BLaER1 (cell line): ENCODE measurements at regions not wholly inside any gene's neighbourhood (a gene's known extent, or its start where the extent isn't known, plus 50 kb on each side); places are given as distances from the start of the nearest gene placed in this dataset.

Source experiments
- H3K27ac ChIP-seq: shearing (Covaris generic); formaldehyde crosslinking; 2 replicates; pipeline ENCODE4 v1.8.1; 2022
- H3K27me3 ChIP-seq: shearing (Covaris generic); formaldehyde crosslinking; 2 replicates; pipeline ENCODE4 v1.8.1; 2022
- H3K36me3 ChIP-seq: shearing (Covaris generic); formaldehyde crosslinking; 2 replicates; pipeline ENCODE4 v1.8.1; 2022
- H3K4me1 ChIP-seq: shearing (Covaris generic); formaldehyde crosslinking; 2 replicates; pipeline ENCODE4 v1.8.1; 2022
- H3K4me2 ChIP-seq: shearing (Covaris generic); formaldehyde crosslinking; 2 replicates; pipeline ENCODE4 v1.8.1; 2022
- H3K4me3 ChIP-seq: shearing (Covaris generic); formaldehyde crosslinking; 2 replicates; pipeline ENCODE4 v1.8.1; 2022
- H3K9ac ChIP-seq: shearing (Covaris generic); formaldehyde crosslinking; 2 replicates; pipeline ENCODE4 v1.8.1; 2022
- H3K9me3 ChIP-seq: shearing (Covaris generic); formaldehyde crosslinking; 2 replicates; pipeline ENCODE4 v1.8.1; 2022
- H4K20me1 ChIP-seq: shearing (Covaris generic); formaldehyde crosslinking; 2 replicates; pipeline ENCODE4 v1.8.1; 2022
- Cebpa-rat ChIP-seq: shearing (Covaris generic); IDR thresholded peaks from 2 replicates; pipeline ENCODE4 v1.8.1; 2022

DNA sequence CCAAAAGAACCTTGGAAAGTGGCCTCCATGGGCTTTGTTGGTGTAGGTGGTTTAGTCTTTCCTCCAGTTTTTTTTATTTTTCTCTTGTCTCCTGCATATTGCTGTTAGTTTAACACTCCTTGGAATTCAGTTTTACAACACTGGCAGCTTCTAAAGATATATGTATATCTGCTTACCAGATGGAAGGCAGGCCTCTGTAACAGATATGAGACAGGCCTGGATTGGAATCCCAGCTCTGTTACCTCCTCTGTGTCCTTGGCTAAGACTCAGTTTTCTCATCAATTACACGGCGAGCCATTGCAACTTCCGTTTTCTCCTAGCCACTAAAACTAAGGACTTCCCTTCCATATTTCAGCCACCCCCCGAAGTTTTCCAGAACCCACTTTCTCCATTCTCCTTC lies 133.4 kb upstream of the SMAD1 start:
- Histone ChIP-seq H3K27ac (no peak overlapping the region), H3K9me3 (peaks cover 14% of the 10 kb centered on the region), H3K27me3 (no peaks in the 10 kb centered on the region), H4K20me1 (no peaks in the 10 kb centered on the region), H3K4me2 (no peak overlapping the region), H3K36me3 (no peaks in the 10 kb centered on the region), H3K9ac (no peak overlapping the region), H3K4me3 (no peak overlapping the region), H3K4me1 (no peaks in the 10 kb centered on the region)
- no peak for TF ChIP-seq Cebpa-rat

DNA sequence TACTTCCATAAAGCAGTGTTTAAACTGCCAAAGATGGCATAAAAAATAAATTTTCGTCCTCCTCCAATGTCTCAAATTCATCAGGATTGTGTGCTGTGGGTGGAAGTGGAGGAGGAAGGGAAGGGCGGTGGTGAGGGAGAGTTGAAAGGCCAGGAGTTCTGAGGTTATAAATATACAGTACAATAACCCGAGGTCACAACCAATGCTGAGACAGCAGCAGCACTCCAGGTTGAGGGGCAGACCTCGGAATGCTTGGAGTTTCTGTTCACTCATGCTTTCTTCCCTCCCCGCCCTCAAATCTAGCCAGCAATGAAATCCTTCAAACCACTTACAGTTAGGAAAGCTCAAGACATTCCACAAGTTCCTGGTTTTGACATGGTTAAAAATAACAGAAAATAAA lies 134.0 kb upstream of the SMAD1 start:
- H4K20me1 ChIP-seq, result no peaks in the 10 kb centered on the region
- no peak overlapping the region for H3K4me3 ChIP-seq
- no peaks in the 10 kb centered on the region for H3K4me1 ChIP-seq
- no peaks in the 10 kb centered on the region for H3K36me3 ChIP-seq
- H3K9ac ChIP-seq, result no peak overlapping the region
- TF ChIP-seq Cebpa-rat, result no peak
- no peak overlapping the region for H3K27ac ChIP-seq
- H3K4me2 ChIP-seq, result no peak overlapping the region
- H3K27me3 ChIP-seq, result no peaks in the 10 kb centered on the region
- H3K9me3 ChIP-seq, result peaks cover 14% of the 10 kb centered on the region

GRCh38 chr4:145346081-145346480 lies 135.6 kb upstream of the SMAD1 start:
- TF ChIP-seq Cebpa-rat, result no peak
- Histone ChIP-seq H3K4me2 (no peak overlapping the region), H4K20me1 (no peaks in the 10 kb centered on the region)

DNA sequence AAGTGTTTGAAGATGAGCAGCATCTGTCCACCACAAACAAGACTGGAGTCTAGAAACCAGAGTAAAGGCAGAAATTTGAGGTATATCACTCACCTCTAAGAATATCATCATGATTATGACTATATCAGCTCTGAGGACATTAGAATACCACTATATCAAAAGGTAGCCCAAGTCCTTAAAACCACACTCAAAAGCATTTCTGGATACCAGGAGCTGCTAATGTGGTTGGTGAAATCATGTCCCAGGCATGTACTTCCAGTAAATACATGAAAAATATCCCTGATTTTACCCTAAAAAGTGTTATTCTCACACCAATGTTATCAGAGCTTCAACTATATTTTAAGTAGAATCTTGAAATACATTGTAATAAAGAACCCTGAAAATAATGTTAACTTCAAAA lies 136.3 kb upstream of the SMAD1 start:
- TF ChIP-seq Cebpa-rat, result no peak

More at GRCh38 chr4:145346081-145346480, 135.6 kb upstream of the SMAD1 start:
- Histone ChIP-seq H3K36me3 (no peaks in the 10 kb centered on the region), H3K9me3 (peaks cover 14% of the 10 kb centered on the region), H3K27me3 (no peaks in the 10 kb centered on the region), H3K4me1 (no peaks in the 10 kb centered on the region), H3K27ac (no peak overlapping the region), H3K9ac (no peak overlapping the region), H3K4me3 (no peak overlapping the region)

DNA sequence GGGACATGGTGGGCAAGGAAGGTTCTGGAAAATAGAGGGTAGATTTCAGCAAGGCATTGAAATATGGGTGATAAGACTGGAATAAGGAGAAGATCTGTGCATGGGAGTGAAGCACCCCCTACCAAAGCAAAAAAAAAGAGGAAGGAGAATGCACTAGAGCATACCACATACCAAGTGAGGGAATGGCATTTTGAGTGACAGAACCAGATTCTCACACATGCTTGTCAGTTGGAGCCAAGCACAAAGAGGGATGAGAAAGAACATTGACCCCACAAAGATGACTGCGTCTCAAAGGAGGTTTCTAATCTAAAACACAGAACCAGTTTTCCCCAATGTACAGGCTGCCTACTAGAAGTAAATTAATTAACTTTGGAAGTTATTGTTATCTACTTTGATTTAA lies 140.3 kb upstream of the SMAD1 start:
- no peak for TF ChIP-seq Cebpa-rat
- H4K20me1 ChIP-seq, result no peaks in the 10 kb centered on the region
- no peaks in the 10 kb centered on the region for H3K4me1 ChIP-seq
- H3K36me3 ChIP-seq, result no peaks in the 10 kb centered on the region
- H3K4me3 ChIP-seq, result no peak overlapping the region
- H3K27ac ChIP-seq, result no peak overlapping the region
- no peaks in the 10 kb centered on the region for H3K27me3 ChIP-seq
- H3K4me2 ChIP-seq, result no peak overlapping the region
- peaks cover 3% of the 10 kb centered on the region; the same call in 1 of the 2 replicates for H3K9me3 ChIP-seq
- no peak overlapping the region for H3K9ac ChIP-seq

More for the DNA sequence above, 136.3 kb upstream of the SMAD1 start:
- no peaks in the 10 kb centered on the region for H3K4me1 ChIP-seq
- no peak overlapping the region for H3K9ac ChIP-seq
- no peak overlapping the region for H3K27ac ChIP-seq
- no peak overlapping the region for H3K4me2 ChIP-seq
- no peaks in the 10 kb centered on the region for H4K20me1 ChIP-seq
- H3K4me3 ChIP-seq, result no peak overlapping the region
- H3K27me3 ChIP-seq, result no peaks in the 10 kb centered on the region
- peaks cover 14% of the 10 kb centered on the region for H3K9me3 ChIP-seq
- no peaks in the 10 kb centered on the region for H3K36me3 ChIP-seq

DNA sequence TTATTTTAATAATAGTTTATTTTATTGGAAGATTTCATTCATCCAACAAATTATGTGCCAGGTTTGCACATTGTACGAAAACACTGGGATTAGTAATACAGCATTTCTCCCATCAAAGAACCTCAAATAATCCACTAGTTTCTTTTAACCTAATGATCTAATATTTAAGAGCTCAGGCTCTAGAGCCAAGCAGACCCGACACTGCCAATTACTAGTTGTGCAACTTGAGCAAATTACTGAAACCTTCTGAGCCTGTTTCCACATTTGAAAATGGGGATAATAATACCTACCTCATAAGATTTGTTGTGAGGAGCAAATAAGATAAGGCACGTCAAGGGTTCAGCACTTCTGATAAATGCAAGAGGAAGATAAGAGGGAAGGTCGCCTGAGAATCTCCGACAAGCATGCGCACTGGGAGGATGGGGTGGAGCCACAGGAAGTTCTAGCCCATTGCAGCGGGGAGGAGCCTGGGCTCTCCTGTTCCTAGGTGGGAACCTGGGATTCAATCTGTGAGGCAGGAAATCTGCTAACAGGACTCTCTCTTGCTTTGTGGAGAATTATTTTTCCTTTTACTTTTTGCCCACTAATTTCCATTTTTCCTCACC lies 141.5 kb upstream of the SMAD1 start:
- Histone ChIP-seq H3K27me3 (no peaks in the 10 kb centered on the region), H3K4me2 (no peak overlapping the region), H3K9me3 (no peaks in the 10 kb centered on the region), H3K4me3 (no peak overlapping the region), H4K20me1 (no peaks in the 10 kb centered on the region), H3K9ac (no peak overlapping the region), H3K4me1 (no peaks in the 10 kb centered on the region), H3K27ac (no peak overlapping the region), H3K36me3 (no peaks in the 10 kb centered on the region)
- TF ChIP-seq Cebpa-rat, result no peak

- Histone ChIP-seq H3K27me3 (no peaks in the 10 kb centered on the region), H4K20me1 (no peaks in the 10 kb centered on the region), H3K9ac (no peak overlapping the region), H3K4me2 (no peak overlapping the region), H3K27ac (no peak overlapping the region), H3K9me3 (no peaks in the 10 kb centered on the region), H3K4me3 (no peak overlapping the region), H3K36me3 (no peaks in the 10 kb centered on the region), H3K4me1 (no peaks in the 10 kb centered on the region)
- TF ChIP-seq Cebpa-rat, result no peak
Measured at GRCh38 chr4:145339075-145339725, 142.5 kb upstream of the SMAD1 start.

- Histone ChIP-seq H3K4me3 (no peak overlapping the region), H3K4me1 (no peaks in the 10 kb centered on the region), H3K9ac (no peak overlapping the region), H3K36me3 (no peaks in the 10 kb centered on the region), H3K27ac (no peak overlapping the region), H3K27me3 (no peaks in the 10 kb centered on the region), H3K9me3 (no peaks in the 10 kb centered on the region), H4K20me1 (no peaks in the 10 kb centered on the region), H3K4me2 (no peak overlapping the region)
- TF ChIP-seq Cebpa-rat, result no peak
Measured at GRCh38 chr4:145338568-145338967, 143.1 kb upstream of the SMAD1 start.

- H3K36me3 ChIP-seq, result no peaks in the 10 kb centered on the region
- H3K4me3 ChIP-seq, result no peak overlapping the region
- no peaks in the 10 kb centered on the region for H3K4me1 ChIP-seq
- H3K9ac ChIP-seq, result no peak overlapping the region
- TF ChIP-seq Cebpa-rat, result no peak
- H3K4me2 ChIP-seq, result no peak overlapping the region
- no peaks in the 10 kb centered on the region for H3K9me3 ChIP-seq
- H3K27ac ChIP-seq, result no peak overlapping the region
- H3K27me3 ChIP-seq, result no peaks in the 10 kb centered on the region
- H4K20me1 ChIP-seq, result no peaks in the 10 kb centered on the region
Measured at GRCh38 chr4:145337391-145337790, 144.3 kb upstream of the SMAD1 start.

GRCh38 chr4:145333786-145334185 lies 147.9 kb upstream of the SMAD1 start:
- Histone ChIP-seq H3K4me2 (no peak overlapping the region), H3K36me3 (no peaks in the 10 kb centered on the region), H3K9ac (no peak overlapping the region), H4K20me1 (no peaks in the 10 kb centered on the region), H3K27ac (no peak overlapping the region), H3K4me3 (no peak overlapping the region), H3K27me3 (no peaks in the 10 kb centered on the region), H3K9me3 (no peaks in the 10 kb centered on the region), H3K4me1 (no peaks in the 10 kb centered on the region)
- no peak for TF ChIP-seq Cebpa-rat
